Uterus (tissue), 3 donors: ENCODE measurements at regions not wholly inside any gene's neighbourhood (a gene's known extent, or its start where the extent isn't known, plus 50 kb on each side); places are given as distances from the start of the nearest gene placed in this dataset.

ENCODE experiments used
- DNase-seq, 2 donors: peaks; one replicate each; pipeline ENCODE4 v3.0.0-alpha.2; 2019 to 2020
- H3K27ac ChIP-seq, 2 donors: fragments of 200-600 bp; sonication (generic); 1 replicate in 1 of 2; 2 replicates in 1 of 2; pipeline ENCODE4 v1.5.1; 2016 to 2018
- H3K27me3 ChIP-seq, 2 donors: fragments of 200-600 bp; sonication (generic); one replicate each; pipeline ENCODE4 v1.5.1; 2018 to 2019; ENCODE audit warnings: control low read depth in 1 of 2
- H3K36me3 ChIP-seq, 2 donors: fragments of 200-600 bp; sonication (generic); one replicate each; pipeline ENCODE4 v1.5.1; 2019; ENCODE audit warnings: control low read depth in 1 of 2
- H3K4me1 ChIP-seq, 2 donors: fragments of 200-600 bp; sonication (generic); one replicate each; pipeline ENCODE4 v1.5.1; 2018 to 2019; ENCODE audit warnings: control low read depth in 1 of 2
- H3K4me3 ChIP-seq, 2 donors: fragments of 200-600 bp; sonication (generic); 1 replicate in 1 of 2; 2 replicates in 1 of 2; pipeline ENCODE4 v1.5.1; 2018 to 2019; ENCODE audit warnings: mild to moderate bottlenecking in 1 of 2
- H3K9me3 ChIP-seq, 2 donors: fragments of 200-600 bp; sonication (generic); one replicate each; pipeline ENCODE4 v1.5.1; 2019; ENCODE audit warnings: control low read depth in 1 of 2
- CTCF ChIP-seq, 4 experiments: fragments of 200-600 bp in 2 of 4; fragments of 450-650 bp in 2 of 4; sonication (generic) in 2 of 4; IDR thresholded peaks; one replicate each; pipeline ENCODE4 v1.5.1; 2016 to 2019; ENCODE audit warnings: antibody characterized with exemption in 4 of 4, mild to moderate bottlenecking in 2 of 4, moderate library complexity in 1 of 4
- POLR2A ChIP-seq, 2 donors: fragments of 450-650 bp; IDR thresholded peaks; one replicate each; pipeline ENCODE4 v1.6.1; 2016; ENCODE audit warnings: antibody characterized with exemption in 2 of 2, mild to moderate bottlenecking in 1 of 2, moderate library complexity in 1 of 2
- intact Hi-C: fragments of 100-400 bp; cut with DNase I; formaldehyde crosslinking; loops from one replicate; pipeline ENCODE4 v1.15.1; 2023; ENCODE audit warnings: low total_unique reads
- donor health status: DM: yes; HTN: yes; CAD: no.

DNA sequence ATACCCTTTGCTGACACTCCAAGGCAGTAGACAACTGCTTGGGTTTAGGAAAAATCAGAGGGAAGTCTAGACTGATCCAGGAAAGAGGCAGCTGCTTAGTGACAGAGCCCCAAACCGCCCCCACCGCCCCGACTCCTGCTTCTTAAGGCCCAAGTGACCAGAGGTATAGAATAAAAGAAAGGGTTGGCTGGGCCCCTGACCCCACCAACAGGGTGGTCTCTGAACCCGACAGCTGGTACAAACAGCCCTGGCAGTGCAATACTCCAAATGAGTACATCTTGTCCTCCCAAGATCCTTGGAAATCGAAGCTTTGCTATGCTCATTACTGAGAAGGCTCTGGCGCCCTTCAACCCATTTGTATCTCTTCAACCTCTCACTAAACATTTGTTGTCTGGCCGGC, 60.6 kb downstream of the PABIR2 start:
- Histone ChIP-seq H3K27me3 (no peaks in the 10 kb centered on the region), H3K9me3 (no peaks in the 10 kb centered on the region), H3K36me3 (no peaks in the 10 kb centered on the region), H3K4me3 (no peak overlapping the region), H3K27ac (no peak overlapping the region), H3K4me1 (no peaks in the 10 kb centered on the region)
- no peak for DNase-seq
- TF ChIP-seq POLR2A (IDR thresholded peaks at IDR 0.05) (no peak), CTCF (IDR thresholded peaks at IDR 0.05) (no peak)
- intact Hi-C loops: no loop called here

DNA sequence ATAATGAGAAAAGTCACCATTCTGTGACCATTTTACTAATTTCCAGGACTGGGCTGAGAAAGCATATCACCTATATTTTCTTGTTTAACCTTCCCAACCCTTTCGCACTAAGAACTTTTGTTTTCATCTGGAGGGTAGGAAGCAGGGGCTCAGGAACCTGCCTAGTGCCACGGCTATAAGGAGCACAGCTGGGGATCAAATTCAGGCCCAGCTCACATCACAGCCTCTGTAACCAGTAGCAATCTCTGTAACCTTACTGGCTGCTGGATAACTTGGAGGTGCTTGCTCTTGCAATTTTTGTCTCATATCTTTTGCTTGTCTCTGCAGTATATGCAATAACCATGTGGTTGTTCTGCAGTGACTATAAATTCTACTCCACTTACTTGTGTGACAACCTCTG, 62.0 kb downstream of the PABIR2 start:
- no peak for TF ChIP-seq CTCF (IDR thresholded peaks at IDR 0.05)
- TF ChIP-seq POLR2A (IDR thresholded peaks at IDR 0.05): no peak
- Histone ChIP-seq H3K9me3 (no peaks in the 10 kb centered on the region), H3K27ac (no peak overlapping the region), H3K36me3 (no peaks in the 10 kb centered on the region), H3K4me3 (no peak overlapping the region), H3K4me1 (no peaks in the 10 kb centered on the region), H3K27me3 (no peaks in the 10 kb centered on the region)
- intact Hi-C loops: no loop called here
- no peak for DNase-seq

GRCh38 chrX:134734466-134734952, 62.5 kb downstream of the PABIR2 start:
- H3K27ac ChIP-seq: no peak overlapping the region
- TF ChIP-seq CTCF (IDR thresholded peaks at IDR 0.05) (no peak), POLR2A (IDR thresholded peaks at IDR 0.05) (no peak)
- H3K4me1 ChIP-seq: no peaks in the 10 kb centered on the region
- no peak overlapping the region for H3K4me3 ChIP-seq
- no peaks in the 10 kb centered on the region for H3K27me3 ChIP-seq
- intact Hi-C loops: no loop called here
- peak; percentile 30 to 35 for DNase-seq
- no peaks in the 10 kb centered on the region for H3K36me3 ChIP-seq
- H3K9me3 ChIP-seq: no peaks in the 10 kb centered on the region

DNA sequence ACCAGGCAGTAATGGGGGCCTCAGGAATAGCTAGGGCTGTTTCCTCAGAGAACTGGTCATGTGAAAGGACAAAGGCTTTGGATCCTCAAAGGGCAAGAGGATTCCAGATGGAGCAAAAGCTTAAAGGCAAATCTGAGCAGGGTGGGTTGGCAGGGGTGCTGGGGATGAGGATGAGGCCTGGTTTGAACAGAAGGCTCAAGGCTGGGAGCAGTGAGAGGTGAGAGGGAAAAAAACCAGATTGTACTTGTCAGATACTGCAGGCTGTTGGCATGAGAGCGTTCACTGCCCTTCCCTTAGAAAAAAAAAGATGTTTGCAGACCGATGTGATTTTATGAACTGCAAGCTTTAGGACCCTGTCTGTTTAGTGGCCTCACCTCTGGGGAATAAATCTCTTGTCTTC, 63.4 kb downstream of the PABIR2 start:
- H3K27me3 ChIP-seq: no peaks in the 10 kb centered on the region
- H3K4me3 ChIP-seq: no peak overlapping the region
- intact Hi-C loops: no loop called here
- DNase-seq: no peak
- H3K9me3 ChIP-seq: no peaks in the 10 kb centered on the region
- TF ChIP-seq CTCF (IDR thresholded peaks at IDR 0.05) (no peak), POLR2A (IDR thresholded peaks at IDR 0.05) (no peak)
- no peak overlapping the region for H3K27ac ChIP-seq
- H3K36me3 ChIP-seq: no peaks in the 10 kb centered on the region
- H3K4me1 ChIP-seq: no peaks in the 10 kb centered on the region

DNA sequence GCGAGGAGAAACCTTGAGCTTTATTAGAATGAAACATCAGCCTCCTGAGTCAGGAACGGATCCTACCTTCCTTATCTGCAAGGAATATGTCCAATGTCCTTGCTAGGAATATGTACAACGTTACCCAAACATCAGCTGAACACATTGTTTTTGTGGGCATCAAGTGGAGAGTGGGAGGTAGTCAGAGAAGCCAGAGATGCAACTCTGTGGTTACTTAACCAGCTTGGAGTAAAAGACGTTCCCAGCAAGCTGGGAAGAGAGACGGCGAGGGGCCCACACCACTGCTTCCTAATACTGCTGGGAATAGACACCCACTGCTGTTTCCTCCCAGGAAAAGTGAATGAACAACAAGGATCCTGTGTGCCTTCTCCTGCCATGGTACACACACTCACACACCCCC, 64.3 kb downstream of the PABIR2 start:
- H3K36me3 ChIP-seq: no peaks in the 10 kb centered on the region

More for the DNA sequence above, 64.3 kb downstream of the PABIR2 start:
- Histone ChIP-seq H3K27ac (no peak overlapping the region), H3K4me1 (no peaks in the 10 kb centered on the region), H3K9me3 (no peaks in the 10 kb centered on the region), H3K27me3 (no peaks in the 10 kb centered on the region), H3K4me3 (no peak overlapping the region)
- intact Hi-C loops: no loop called here
- no peak for TF ChIP-seq POLR2A (IDR thresholded peaks at IDR 0.05)
- no peak for TF ChIP-seq CTCF (IDR thresholded peaks at IDR 0.05)
- DNase-seq: no peak
